Heart left ventricle (tissue), 13 donors: ENCODE measurements at regions not wholly inside any gene's neighbourhood (a gene's known extent, or its start where the extent isn't known, plus 50 kb on each side); places are given as distances from the start of the nearest gene placed in this dataset.

Source experiments
- CTCF ChIP-seq, 12 donors: fragments of 200-600 bp; sonication (generic) in 4 of 12; IDR thresholded peaks; one replicate each; pipeline versions ENCODE4 v1.5.0 to v1.8.0; 2018 to 2022; ENCODE audit warnings: antibody characterized with exemption in 12 of 12, mild to moderate bottlenecking in 5 of 12
- POLR2A ChIP-seq, 2 donors: fragments of 450-650 bp; IDR thresholded peaks; one replicate each; pipeline ENCODE4 v1.6.1; 2017; ENCODE audit warnings: antibody characterized with exemption in 2 of 2, mild to moderate bottlenecking in 2 of 2, moderate library complexity in 2 of 2
- donor health status: ischemic (EF 13 %, LVEDD 7.1; RV severe dilation, severe dysfunction).
- donor health status: DM: no; HTN: yes; CAD: no.
- donor health status: DM: no; HTN: no; CAD: no.
- donor health status: ischemic (EF 25% LVEDD 6.9; RV normal size, moderate dysfunction).
- donor health status: ischemic (EF 25% LVEDD 5.7; RV mildly dilated, moderate dysfunction).
- donor health status: ischemic (EF 35%, LVEDD 5.7; RV mildly dilated, moderate dysfunction).
- donor health status: nonischemic (EF 11% LVEDD 7.7; RV severe dilation, severe dysfunction).
- donor health status: DM: yes; HTN: yes; CAD: no.
- donor health status: PGD.
- donor health status: ischemic (EF 29% LVEDD 5.4; RV normal size, mild dysfunction).
- donor health status: nonischemic (EF 23%, LVEDD 6.1; RV moderate dilation, normal function).

GRCh38 chr3:88262527-88262926, 112.8 kb downstream of the C3orf38 start:
- no peak for TF ChIP-seq CTCF (IDR thresholded peaks at IDR 0.05)
- no peak for TF ChIP-seq POLR2A (IDR thresholded peaks at IDR 0.05)
